GM21528 (cell line): ENCODE measurements at regions not wholly inside any gene's neighbourhood (a gene's known extent, or its start where the extent isn't known, plus 50 kb on each side); places are given as distances from the start of the nearest gene placed in this dataset.

Source experiments
- ATAC-seq: cut with Tn5 transposase; IDR thresholded peaks from one replicate; pipeline ENCODE4 v1.9.1; 2021; ENCODE audit warnings: mild to moderate bottlenecking, moderate library complexity; ENCODE audit not compliant: unreplicated experiment, low FRiP score

DNA sequence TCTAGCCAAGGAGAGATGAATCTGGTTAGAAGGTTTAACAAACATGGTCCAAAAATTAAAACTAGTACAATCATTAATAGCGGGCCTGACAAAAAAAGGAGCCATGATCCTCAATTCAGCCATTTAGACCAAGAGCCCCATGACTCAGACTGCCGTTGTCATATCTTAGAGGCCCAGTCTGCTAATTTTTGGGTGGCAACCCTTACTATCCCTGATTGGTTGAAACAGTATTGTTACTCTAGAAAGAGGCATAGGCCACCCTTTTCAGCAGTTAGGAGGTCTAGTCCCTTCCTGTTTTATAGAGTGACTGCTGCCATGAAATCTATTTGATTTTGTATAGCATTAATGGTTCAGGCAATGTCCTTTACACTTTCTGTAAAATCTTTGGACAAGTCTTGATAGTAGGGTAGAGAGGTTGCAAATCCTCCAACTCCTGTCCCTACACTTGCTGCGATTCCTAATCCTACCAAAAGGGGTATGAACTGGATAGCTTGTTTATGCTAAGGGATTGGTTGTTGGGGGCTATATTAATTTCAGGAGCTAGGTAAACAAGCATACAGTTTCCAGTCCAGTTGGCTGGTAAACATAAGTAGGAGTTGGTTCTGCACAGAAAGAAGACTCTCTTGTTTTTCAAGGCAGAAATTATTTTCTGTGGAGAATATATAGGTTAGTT is 1056.3 kb upstream of the CNTN5 start:
- ATAC-seq, result no peak

DNA sequence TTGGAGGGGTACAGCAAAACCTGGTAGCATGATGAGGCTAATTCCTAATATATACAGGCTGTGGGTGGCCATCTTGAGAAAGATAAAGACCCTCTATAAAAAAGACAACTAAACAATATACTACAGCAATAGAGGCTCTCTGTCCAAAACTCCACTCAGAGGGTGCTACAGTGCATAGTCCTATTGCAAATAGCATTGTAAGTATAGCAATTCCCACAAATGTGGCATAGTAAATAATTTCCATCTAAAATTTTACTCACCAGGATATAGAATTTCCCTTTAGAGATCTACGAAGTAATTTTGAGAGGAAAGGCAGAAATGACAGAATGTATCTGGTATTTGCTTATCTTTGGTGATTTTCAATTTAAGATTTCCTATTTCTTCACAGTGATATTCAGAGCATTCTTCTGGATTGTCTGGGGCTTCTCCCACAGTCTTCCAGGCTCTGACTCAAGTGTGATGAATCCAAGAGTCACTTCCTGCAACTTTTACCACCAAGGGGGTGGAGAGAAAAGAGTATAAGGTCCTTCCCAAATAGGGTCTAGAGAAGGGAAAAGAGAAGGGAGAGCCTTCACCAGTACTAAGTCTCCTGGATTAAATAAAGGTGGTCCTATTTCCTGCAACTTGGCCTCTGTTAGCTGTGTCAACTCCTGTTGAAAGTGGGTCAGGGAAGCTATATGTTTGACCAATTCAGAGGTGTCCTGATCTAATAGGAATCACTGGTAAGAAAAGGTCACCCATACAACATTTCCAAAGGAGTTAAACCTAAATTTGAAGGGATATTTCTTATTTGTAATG is 1054.7 kb upstream of the CNTN5 start:
- no peak for ATAC-seq

DNA sequence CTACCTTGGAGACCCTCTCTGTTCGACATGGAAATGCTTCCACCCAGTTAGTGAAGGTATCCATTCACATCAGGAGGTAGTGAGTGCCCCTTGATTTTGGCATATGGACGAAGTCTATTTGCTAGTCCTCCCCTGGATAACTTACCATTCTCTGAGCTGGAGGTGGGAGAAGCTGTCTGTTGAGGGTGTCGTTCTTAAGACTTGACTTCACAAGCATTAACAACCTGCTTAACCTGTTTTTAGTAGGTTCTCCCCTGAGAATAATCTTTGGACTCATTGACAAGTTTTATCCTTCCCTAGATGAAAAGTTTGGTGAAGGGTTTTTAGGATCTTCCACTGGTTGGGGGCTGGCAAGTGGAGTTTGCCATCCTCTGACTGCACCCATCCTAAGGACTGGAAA is 1053.8 kb upstream of the CNTN5 start:
- no peak for ATAC-seq

DNA sequence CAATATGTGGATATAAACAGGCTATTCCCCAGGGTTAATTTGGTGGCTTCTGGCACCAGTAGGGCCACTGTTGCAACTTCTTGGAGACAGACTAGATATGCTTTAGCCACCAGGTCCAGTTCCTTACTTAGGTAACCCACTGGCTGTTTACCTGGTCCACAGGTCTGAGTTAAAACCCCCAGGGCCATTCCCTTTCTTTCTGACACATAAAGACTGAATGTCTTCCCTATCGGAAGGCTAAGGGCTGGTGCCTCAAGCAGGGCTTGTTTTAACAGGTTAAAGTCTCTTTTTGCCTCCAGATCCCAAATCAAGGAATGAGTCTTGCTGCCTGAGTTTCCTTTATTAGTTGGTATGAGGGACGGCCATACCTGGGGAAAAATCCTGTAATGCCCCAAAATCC is 1052.7 kb upstream of the CNTN5 start:
- ATAC-seq, result no peak

DNA sequence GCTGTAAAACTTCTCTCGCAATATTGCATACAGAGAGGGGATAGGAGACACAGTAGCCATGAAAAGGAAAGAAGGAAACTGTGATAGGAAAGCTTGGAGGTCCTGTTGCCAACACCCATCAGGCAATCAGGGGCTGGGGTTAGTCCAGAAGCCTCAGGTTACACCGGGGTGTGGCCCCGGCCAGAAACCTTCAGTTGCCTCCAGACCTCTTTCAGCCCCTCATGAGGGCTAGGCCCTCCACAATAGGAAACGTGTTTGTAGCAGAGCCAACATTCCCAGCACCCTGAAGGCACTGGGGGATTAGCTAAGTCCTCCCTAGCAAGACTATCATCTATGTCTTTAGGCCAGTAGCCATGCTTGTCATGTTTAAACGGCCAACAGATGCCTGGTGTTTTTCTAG is 1048.0 kb upstream of the CNTN5 start:
- ATAC-seq, result no peak

DNA sequence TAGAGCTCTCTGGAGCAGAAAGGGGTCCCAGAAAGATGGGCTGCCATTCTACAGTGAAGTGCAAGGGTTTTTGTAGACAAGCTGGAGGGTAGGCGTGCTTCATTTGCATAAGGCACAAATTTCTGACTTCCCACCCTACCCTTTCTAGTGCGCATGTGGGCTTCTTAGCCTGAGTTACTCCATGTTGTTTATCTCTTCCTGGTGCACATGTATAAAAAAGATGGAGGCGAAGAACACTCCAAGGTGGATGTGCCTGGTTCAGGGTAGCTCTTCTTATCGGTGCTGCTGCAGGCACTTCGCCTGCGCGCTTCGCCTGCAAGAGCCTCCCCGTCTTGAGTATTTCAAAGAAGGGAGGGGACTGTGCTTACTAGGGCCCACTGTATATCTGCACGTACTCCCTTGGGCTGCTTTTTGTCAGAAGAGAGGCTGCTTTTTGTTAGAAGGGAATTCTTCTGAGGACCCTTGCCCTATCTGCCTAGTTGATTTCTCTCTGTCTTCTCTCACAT is 1047.3 kb upstream of the CNTN5 start:
- ATAC-seq, result no peak

DNA sequence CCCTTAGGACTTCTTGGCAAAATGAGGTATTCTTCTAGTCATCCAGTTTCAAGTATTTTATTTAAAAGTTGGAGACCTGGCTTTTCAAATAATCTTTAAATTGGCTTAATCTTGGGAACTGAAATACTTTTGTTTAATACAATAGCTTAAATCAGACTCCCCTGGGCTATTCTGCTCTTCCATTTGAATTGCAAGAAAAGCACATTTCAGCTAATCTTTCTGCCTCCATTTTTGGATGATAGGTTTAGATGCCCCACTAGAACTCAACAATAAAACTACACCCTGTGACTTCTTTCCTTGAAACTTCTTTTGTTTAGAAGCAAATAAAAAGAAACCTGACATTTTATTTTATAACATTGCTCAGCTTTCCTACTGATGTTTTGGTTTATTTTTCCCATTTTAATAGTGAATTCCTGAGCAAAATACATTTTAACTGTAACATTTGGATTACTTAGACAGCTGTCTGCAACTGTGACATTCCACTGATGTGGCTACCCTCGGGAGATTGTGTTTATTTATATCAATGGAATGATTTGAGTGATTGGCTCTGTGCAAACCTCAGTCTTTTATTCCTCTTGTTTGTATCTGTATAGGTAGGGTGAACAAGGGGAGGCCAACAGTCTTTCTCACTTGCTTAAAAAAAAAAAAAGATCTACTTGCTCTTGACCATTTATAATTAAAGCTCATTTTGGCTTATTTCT is 1045.8 kb upstream of the CNTN5 start:
- ATAC-seq, result no peak

DNA sequence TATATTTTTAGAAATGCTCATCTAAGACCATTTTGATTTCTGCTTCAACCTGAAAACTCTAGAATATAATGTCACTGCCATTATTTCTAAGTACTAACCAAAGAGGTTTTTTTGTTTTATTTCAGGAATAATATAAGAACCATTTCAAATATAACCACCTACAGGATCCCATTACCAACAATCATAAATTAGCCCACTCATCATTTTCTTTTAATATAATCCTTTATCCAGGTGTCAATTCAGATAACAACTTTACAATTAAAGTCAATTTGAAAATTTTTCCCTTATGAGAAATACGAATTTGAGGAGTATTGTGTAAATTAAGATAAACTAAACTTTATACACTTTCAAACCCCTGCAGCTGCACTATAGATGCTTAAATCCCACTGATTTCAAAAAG is 1043.0 kb upstream of the CNTN5 start:
- ATAC-seq, result no peak

DNA sequence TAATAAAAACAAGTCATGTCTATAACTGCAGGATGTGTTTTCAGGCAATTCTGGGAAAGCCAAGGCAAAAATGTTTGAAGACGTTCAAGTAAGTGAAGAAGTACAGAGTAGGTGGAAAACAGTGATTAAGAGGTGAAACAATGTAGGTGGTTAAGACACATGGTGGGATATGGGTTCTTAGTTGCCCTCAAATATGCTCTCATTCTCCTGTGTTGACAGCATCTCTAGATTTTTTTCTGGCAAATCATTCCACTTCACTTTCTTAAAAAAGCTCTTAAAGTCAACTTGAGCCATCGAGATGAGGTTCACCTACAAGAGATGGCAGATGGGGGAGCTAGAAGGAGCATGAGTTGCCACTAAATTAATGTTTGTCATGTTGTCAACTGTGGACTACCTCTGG is 1041.0 kb upstream of the CNTN5 start:
- no peak for ATAC-seq

DNA sequence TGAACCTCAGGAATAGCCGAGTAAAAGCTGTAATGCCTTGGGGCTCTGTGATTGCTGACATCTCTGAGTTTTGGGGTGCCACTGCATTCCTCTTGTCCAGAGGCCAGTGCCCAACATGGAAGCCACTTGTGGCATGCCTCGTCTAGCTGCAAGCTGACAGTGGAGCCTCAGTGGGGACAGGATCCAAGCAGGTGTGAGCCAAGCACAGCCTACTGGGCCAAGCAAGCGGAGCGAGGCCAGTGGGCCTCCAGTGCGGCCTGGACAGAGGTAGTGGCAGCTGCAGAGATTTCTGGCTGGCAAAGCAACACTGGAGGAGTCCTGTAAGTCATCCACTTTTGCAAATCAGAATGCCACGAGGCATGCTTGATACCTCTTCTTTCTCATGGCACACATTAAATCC is 1038.2 kb upstream of the CNTN5 start:
- no peak for ATAC-seq

DNA sequence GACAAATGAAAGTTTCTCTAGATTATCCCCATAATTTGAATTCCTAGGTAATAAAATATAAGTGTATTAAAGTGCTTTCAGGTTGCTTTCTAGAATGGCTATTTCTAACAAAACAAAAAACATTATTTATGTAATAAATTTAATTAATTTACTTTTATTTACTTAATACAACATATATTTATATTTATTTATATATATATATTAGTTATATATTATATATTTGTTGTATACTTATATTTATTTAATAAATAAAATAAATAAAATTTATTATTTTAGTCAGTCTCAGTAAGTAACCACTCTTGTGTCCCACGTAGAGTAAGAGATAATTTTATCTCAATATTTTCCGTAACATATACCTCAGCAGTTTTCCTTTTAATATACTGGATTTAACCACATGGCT is 1031.6 kb upstream of the CNTN5 start:
- ATAC-seq, result no peak

DNA sequence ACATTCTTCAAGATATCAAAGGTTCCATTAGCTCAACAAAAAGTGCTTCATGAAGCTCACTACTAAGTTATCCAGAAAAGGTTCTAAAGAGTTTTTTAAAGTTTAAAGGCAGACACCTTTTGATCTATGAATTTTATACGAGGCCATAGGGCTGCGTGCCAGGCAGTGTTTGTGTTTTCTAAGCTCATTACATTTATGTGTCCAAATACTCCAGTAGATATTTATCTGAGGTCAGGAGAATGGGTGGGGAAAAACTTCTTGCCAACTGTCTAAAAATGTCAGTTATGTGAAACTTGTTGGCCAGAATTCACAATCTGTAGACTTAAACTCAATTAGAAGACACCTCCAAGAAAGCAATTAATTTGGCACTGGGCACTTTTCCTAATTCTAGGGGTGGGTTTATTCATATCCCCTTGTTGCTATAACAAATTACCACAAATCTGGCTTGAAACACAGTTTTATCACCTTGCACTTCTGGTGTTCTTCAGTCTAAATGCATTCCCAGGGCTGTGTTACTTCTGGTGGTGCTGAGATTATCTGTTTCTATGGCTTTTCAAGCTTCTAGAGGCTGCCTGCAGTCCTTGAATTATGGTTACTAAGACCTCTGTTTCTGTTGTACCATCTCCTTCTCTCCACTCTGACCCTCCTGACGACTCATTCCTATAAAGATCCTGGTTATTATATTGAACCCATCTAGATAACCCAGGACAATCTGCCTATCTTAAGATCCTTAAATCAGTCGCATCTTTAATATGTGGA is 1030.4 kb upstream of the CNTN5 start:
- no peak for ATAC-seq

DNA sequence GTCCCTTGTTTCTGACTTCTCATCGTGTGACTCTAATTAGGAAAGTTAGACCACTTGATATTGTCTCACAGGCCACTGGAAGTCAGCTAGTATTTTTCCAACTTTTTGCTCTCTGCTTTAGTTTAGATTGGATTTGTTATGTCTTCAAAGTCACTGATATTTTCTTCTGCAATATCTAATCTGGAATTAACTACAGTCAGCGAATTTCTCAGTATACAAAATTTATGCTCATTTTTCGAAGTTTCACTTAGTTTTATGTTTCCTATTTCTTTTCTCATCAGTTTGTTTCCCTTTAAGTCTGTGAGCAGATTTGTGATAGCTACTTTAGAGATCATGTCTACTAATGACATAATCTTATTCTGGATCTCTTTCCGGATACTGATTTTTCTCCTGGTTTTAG is 1027.2 kb upstream of the CNTN5 start:
- no peak for ATAC-seq

DNA sequence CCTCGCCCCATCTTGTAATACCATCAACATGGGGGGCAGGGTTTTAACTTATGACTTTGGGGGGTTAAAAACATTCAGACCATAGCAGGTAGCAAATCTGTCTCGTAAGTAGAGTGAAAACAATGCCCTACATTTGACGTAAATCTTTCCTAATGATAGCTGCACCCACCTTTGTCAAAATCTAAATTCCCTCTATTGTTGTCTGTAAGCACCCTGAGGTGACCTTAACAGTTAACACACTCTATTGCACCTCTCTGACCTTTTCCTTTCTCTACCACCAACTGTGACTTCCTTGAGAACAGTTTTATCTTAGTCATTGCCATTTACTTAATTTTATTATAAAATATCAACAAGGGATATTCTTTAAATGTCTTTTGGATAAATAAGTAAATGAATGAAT is 1024.9 kb upstream of the CNTN5 start:
- no peak for ATAC-seq

DNA sequence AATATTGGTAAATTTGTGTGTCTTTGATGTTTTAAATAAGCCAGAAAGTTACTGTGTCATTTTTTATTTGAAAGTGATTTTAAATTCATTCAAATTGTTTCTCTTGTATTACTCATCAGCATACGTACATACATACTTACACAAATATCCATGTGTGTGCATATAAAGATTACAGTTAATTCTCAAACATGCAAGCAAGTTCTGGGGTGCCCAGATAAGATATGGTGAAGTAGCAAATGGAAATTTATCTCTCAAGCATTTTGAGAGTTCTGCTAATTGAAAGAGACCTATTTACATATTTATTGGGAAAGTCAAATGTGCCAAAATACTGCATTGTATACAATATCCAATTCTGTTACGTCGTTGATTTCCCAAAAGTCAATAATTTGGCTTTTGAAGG is 1024.0 kb upstream of the CNTN5 start:
- no peak for ATAC-seq

DNA sequence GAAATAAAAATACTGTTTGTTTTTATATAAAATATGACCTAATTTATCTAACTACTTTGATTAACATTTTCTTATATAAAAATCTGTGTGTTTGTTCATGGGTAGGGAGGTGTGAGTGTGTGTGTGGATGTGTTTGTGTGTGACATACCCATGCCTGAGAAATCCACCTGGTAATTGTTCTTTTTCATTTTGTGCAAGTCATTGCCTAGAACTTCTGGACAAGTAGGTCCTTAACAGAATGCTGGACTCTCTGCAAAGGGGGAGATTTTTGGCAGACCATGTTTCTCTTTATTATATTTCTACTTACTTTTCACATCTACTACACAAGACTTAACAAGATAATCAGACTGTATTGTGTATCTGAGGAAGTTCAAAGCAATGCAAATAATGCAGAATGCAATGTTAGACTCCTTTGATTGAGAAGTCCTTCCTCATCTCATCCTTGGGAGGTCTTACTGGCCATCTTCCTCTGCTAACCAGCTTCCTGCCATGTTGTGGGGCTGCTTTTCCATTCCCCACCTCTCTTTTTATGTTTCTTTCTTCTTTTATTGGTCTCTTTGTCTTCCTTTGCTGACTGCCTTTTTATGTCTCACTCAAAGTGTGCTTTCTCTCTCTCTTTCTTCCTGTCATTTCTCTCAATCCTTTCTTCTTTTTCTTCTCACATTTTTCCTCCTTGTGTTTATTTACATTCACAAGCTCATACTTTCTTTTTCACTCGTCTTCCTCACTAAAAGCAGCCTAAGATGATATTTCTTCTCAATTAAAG is 1017.0 kb upstream of the CNTN5 start:
- no peak for ATAC-seq

DNA sequence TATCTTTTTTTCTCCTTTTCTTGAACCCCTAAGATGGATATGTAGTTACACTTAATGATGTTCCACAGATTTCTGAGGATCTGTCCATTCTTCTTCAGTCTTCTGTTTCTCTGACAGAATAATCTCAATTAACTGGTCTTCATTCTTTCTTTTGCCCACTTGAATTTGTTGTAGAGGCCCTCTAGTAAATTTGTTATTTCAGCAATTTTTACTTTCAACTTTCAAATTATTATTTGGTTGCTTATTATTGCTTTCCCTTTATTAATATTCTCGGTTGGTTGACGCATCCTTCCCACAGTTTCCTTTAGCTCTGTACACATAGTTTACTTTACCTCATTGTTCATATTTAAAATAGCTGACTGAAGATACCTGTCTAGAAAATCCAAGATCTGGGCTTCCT is 1013.7 kb upstream of the CNTN5 start:
- ATAC-seq, result no peak

DNA sequence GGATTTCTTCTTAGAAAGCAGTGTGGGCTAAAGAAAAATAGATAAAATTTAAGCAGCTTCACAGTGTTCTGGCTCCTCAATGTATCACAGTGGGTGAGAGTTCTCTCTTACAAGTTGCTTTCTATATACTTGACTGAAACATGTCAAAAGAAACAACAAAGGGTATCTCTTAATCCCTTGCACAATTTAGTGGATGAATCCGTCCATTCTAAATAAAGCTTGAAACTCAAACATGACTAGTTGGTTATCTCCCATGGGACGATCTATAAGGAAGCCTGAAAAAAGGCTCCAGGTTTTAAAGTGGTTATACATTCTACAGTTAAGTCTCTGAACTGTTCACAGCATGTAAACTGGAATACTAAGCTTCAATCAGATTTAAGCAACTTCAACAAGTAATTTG is 993.1 kb upstream of the CNTN5 start:
- ATAC-seq, result no peak

DNA sequence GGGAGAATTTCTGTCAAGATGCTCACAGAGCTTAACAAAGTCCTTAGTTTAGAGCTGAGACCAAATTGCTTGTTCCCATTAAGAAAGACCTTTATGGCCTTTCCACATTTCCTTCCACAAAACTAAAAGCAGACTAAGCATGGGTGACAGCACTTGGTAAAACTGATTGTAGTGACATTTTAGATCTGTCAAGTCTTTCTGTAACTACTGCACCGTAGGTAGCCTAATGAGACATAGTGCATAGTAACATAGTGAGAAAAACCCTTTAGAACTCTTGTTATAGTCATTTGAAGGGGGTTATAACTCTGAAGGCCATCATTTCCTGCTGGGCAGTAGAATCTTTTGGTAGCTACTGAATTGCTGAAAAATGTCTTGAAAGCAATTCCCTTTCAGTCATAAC is 990.9 kb upstream of the CNTN5 start:
- ATAC-seq, result no peak

DNA sequence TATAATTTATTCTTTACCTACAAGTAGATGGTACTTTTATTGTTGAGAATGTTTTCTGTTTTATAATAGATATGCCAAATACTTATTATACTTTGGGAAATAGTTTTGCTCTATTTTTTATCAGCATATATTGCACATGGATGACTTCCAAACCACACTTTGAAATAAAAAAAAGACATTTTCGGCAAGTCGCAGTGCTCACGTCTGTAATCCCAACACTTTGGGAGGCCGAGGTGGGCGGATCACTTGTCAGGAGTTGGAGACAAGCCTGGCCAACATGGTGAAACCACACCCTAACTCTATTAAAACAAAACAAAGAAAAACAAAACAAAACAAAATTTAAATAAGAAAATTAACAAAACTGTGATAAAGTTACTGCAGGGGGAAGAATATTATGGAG is 983.9 kb upstream of the CNTN5 start:
- ATAC-seq, result no peak
